Activated naive CD4-positive, alpha-beta T cell treated with anti-CD3 and anti-CD28 coated beads, Interleukin-2, amount 10 ng/mL, durations not matched to agents 7 days and 5 days (primary cell): ENCODE measurements at regions not wholly inside any gene's neighbourhood (a gene's known extent, or its start where the extent isn't known, plus 50 kb on each side); places are given as distances from the start of the nearest gene placed in this dataset.
"Not testable (repeated sequence)": the region's sequence is repeated elsewhere in the genome, so short reads cannot be mapped to it uniquely, and the experiment has no call there.

Source experiments
- CTCF ChIA-PET: fragments of 350-600 bp; sonication (Branson Sonifier 250); formaldehyde crosslinking; loops from one replicate; lab custom pipeline; 2021; ENCODE audit warnings: antibody characterized with exemption; lab: Charles Lee
- DNase-seq: peaks from one replicate; pipeline ENCODE4 v3.0.0-alpha.2; 2020
- H3K27ac Mint-ChIP-seq: one replicate; pipeline ENCODE4 v1.8.0; 2021; ENCODE audit warnings: mild to moderate bottlenecking, moderate library complexity, mixed read lengths
- H3K27me3 Mint-ChIP-seq: one replicate; pipeline ENCODE4 v1.8.0; 2021; ENCODE audit warnings: mild to moderate bottlenecking, mixed read lengths
- H3K36me3 Mint-ChIP-seq: one replicate; pipeline ENCODE4 v1.8.0; 2021; ENCODE audit warnings: mixed read lengths
- H3K4me1 Mint-ChIP-seq: one replicate; pipeline ENCODE4 v1.8.0; 2021; ENCODE audit warnings: mixed read lengths
- H3K4me3 Mint-ChIP-seq: one replicate; pipeline ENCODE4 v1.8.0; 2021; ENCODE audit warnings: mild to moderate bottlenecking, moderate library complexity, mixed read lengths
- H3K9me3 Mint-ChIP-seq: one replicate; pipeline ENCODE4 v1.8.0; 2021; ENCODE audit warnings: mixed read lengths

DNA sequence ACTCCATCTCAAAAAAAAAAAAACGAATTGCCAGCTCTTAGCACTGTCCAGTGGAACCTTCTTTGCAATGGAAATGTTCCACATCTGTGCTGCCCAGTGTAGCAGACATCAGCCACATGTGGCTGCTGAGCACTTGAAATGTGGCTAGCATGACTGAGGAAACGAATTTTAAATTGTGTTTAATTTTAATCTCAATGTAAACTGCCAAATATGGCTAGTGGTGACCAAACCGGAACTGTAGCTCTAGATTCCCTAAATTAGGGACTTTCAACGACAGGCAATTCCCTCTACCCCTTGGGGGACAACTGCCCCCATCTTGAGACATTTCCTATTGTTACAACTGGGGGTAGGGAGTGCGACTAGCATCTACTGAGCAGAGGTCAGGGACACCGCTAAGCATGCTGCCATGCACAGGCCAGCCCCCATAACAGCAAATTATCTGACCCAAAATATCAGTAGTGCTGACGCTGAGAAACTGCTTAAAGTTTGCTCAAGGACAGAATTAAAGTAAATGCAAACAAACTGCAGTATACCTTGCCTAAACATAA is 52.4 kb upstream of the PDPR start:
- DNase-seq, CTCF ChIA-PET, H3K9me3 Mint-ChIP-seq, H3K4me3 Mint-ChIP-seq, H3K27me3 Mint-ChIP-seq, H3K36me3 Mint-ChIP-seq, H3K27ac Mint-ChIP-seq: not testable (repeated sequence)
- peaks cover 13% of the 10 kb centered on the region for H3K4me1 Mint-ChIP-seq

DNA sequence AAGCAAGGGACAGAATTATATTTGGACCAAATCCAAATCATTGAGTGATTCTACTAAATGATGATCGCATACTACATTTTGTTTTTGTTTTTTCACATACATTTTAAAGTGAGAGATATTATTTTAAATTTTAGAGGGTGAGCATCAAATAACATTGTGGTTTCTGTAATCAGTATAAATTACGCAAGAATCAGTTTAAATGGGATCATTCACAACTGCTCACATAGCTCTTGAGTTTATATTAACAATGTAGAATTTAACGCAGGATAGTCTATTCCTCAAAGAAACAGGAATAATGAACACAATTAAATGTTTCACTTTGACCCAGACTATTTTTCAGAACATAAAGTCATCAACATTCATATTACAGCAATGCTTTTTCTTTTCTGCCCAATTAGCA is 51.2 kb upstream of the PDPR start:
- CTCF ChIA-PET, H3K27me3 Mint-ChIP-seq, H3K36me3 Mint-ChIP-seq, DNase-seq, H3K4me3 Mint-ChIP-seq, H3K27ac Mint-ChIP-seq, H3K9me3 Mint-ChIP-seq: not testable (repeated sequence)
- H3K4me1 Mint-ChIP-seq: peaks cover 17% of the 10 kb centered on the region
